Sciatic nerve (tissue), 2 donors: ENCODE measurements at regions not wholly inside any gene's neighbourhood (a gene's known extent, or its start where the extent isn't known, plus 50 kb on each side); places are given as distances from the start of the nearest gene placed in this dataset.
"Not testable (repeated sequence)": the region's sequence is repeated elsewhere in the genome, so short reads cannot be mapped to it uniquely, and the experiment has no call there.

Source experiments
- ATAC-seq: fragments of 200-7000 bp; cut with Tn5 transposase; one replicate; pipeline ENCODE4 v1.9.1; 2020; ENCODE audit warnings: mild to moderate bottlenecking, moderate library complexity
- DNase-seq: peaks from one replicate; pipeline ENCODE4 v3.0.0-alpha.2; 2020; ENCODE audit warnings: low spot score
- intact Hi-C: fragments of 100-400 bp; cut with DNase I; formaldehyde crosslinking; loops from one replicate; pipeline ENCODE4 v1.14.2; 2022
- donor health status: DM: no; HTN: no; CAD: no.
- donor health status: DM: no; HTN: no; CAD: no.

DNA sequence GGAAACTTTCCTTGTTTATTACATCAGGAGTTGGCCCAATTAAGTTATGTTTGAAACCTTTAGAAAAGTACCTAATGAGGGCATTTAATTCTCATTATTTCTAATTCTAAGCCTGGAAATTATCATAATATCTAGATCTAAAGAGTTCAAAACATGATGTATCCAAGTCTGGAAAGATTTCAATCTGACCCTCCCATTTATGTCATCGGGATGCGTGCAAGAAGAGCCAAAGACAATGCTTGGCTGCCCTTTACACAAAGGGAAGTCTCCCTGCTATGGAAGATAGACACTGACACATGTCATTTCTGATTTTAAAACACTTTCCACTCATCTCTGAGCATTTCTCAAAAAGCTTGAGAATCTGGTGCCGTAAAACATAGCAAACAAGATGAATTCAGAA is 222.4 kb downstream of the ANTXR2 start:
- intact Hi-C loops = no loop called here
- no peak for ATAC-seq

DNA sequence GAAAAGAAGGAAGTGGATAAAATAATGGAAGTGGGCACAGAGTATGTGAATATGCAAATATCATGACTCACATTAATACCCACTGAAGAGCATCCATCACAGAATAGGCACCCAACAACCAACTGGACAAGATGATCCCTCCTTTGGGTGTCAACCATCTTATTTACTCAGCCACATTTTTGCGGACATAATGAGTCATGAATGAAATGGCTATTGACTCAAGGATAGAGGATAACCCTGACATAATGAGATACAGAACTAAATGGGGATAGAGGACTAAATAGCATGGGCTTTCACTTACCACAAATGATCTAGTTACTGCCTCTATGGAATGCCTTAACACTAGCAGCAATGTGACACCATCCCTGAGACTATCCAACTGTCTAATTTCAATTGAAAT is 224.7 kb downstream of the ANTXR2 start:
- no peak for ATAC-seq

More for the DNA sequence above, 222.4 kb downstream of the ANTXR2 start:
- DNase-seq = no peak

DNA sequence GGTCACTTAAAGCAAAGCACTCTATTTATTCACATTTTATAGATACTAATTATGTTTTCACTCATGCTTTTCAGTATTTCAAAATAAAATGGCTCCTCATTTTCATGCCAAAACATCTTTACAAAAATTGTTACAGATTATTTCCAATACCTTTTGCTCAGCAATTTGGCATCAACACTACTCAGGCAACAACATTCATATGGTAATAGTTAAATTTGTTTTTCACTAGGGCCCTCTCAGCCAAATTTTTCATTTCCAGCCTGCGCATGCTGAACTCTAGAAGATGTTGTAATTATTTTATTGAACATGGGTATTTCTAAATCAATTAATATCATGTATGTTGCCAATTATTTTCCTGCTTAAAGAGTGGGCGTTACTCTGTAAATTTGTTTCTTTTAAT is 225.6 kb downstream of the ANTXR2 start:
- ATAC-seq (no peak), DNase-seq (no peak)
- intact Hi-C loops = no loop called here

More for the DNA sequence above, 224.7 kb downstream of the ANTXR2 start:
- intact Hi-C loops = no loop called here
- DNase-seq = no peak

DNA sequence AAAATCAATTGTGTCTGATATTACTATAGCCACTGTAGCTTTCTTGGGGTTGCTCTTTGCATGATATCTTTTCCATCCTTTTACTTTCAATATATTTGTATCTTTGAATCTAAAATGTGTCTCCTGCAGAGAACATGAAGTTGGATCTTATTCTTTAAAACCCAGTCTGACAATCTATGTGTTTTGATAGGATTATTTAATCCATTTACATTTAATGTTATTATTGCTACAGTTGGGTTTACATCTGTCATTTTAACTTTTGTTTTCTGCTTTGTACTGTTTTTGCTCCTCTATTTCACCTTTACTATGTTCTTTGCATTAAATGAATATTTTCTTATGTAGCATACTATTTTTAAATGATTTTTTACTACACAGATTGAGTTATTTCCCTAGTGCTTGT is 230.9 kb downstream of the ANTXR2 start:
- DNase-seq = no peak
- no peak for ATAC-seq
- intact Hi-C loops = no loop called here

DNA sequence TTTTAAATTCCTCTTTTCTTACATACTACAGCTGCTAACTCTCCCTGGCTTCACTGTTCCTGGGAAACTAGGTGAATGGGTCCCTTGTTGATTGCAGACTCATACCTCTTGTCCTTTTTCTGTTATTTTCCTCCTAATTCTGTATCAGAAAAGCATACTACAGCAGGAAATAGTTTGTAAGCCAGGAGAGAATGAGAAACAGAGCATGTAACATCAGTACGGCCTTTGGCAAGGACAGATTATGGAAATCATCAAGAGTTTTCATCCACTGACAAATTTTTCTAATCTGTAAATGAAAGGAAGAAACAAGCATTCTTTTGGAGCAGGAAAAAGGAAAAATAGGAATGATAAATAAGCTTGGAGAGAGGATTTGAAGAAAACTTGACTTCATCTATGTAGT is 239.2 kb downstream of the ANTXR2 start:
- DNase-seq (no peak), ATAC-seq (no peak)
- intact Hi-C loops = no loop called here

DNA sequence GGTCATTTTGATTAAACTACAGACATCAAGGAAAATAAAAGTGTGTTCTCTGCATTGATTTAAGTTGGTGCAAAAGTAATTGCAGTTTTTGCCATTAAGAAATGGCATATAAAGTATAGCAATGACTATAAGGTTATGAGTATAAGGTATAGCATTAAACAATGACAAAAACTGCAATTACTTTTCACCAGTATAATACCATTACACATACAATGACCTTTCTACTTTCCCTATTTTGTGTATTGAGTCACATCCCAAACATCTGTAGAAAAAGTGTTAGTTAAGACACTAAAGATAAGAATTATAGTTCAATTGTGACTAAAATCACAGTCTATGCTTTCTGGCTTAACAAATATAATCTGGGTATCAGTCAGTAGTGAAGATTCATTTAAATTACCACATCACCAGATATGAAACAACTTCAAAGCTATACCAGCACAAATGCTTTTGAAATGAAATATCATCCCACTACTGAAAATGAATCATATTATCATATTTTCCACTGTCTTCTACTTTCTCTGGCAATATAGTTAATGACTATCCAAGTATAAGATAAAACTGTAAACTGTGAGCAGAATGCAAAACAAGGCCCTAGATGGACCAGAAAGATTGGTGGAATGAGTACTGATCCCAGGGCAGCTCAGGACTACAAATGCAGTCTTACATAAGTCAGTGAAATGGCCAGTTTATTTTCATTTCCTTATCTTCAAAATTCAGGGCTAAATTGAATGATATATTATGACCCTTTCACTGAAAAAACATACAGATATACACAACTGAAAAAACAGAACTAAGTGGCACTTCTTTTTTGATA is 241.1 kb downstream of the ANTXR2 start:
- DNase-seq (no peak), ATAC-seq (no peak)

DNA sequence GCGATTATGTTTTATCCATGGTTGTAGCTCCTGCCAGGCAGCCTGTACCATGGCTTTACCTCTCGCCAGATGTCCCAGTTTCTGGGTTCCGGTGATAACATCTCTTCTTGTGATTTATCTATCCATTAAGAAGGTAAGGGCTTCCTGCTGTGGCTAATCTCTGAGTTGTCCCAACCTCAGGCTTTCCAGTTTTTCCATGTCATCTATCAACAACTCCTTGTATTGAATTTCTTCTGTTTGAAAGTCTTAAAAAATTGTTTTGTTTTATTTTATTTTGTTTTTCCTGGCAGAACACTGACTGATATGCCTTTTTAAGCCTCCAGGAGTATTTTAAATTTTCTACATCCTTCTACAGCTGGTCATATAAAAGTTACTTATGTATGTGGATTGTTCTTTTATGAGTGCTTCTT is 241.9 kb downstream of the ANTXR2 start:
- intact Hi-C loops = no loop called here
- no peak for ATAC-seq
- no peak for DNase-seq

More for the DNA sequence above, 241.1 kb downstream of the ANTXR2 start:
- intact Hi-C loops = no loop called here

DNA sequence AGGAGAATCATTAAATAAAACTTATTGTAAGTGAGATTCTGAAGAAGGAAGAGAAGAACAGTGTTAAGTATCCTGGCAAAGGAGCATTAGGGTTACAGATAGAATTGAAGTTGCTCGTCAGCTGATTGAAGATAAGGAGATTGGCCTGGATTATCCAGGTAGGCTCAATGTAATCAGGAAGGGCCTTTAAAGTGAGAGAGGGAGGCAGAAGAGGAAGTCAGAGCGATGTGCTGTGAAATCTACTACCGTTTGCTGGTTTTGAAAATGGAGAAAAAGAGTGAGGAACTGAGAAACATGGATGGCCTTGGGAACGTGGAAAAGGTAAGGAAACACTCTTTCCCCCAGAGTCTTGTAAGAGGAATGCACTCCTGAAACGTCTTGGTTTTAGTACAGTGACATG is 245.7 kb downstream of the ANTXR2 start:
- ATAC-seq = no peak
- intact Hi-C loops = no loop called here

DNA sequence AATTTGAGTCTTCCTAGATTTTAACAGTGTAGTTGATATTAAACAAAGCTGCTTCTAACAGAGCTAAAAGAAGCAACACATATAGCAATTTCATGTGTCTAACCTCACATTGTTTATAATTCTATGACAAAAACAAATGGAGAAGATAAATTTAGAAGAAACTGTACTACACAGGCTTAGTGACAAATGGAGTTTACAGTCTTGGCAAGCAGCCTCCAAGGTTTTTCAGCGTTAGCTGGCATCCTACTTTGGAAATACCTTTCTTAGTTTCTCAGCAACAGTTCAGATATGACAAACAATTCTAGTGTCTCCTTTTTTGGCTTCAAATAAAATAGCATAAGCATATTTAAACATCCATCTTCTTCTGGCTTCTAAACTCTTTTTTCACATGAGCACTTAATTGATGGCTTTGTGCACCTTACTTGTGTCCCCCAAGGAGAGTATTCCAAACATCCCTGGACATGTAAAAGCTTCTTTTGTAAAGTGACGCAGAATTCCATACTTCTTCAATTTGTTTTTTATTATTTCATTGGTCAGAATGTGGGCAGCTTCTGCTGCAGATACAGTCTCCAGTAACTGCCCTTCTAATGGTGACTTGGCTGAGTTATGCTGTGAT is 249.8 kb downstream of the ANTXR2 start:
- ATAC-seq (no peak), DNase-seq (no peak)
- intact Hi-C loops = no loop called here

More for the DNA sequence above, 245.7 kb downstream of the ANTXR2 start:
- no peak for DNase-seq

DNA sequence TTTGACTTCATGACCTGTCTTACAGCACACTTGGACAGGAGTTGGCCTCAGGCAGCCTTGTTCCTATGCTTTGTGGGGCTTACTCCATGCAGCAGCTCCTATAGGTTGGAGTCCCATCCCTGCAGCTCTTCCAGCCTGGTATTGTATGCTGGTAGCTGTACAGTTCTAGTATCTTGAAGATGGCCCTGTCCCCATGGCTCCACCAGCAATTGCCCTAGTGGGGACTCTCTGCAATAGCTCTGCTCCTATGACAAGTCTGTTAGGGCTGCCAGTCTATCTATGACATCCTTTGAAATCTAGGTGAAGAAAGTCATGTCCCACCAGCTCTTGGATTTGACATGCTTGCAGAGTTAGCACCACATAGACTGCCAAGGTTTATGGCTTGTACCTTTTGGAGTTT is 252.6 kb downstream of the ANTXR2 start:
- intact Hi-C loops = no loop called here
- ATAC-seq (no peak), DNase-seq (no peak)

DNA sequence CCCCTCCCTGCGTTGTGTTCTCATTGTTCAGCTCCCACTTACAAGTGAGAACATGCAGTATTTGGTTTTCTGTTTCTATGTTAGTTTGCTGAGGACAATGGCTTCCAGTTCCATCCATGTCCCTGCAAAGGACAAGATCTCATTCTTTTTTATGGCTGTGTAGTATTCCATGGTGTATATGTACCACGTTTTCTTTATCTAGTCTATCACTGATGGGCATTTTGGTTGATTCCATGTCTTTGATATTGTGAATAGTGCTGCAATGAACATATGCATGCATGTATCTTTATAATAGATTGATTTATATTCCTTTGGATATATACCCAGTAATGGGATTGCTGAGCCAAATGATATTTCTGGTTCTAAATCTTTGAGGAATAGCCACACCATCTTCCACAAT is 265.1 kb downstream of the ANTXR2 start:
- DNase-seq, ATAC-seq, intact Hi-C loops: not testable (repeated sequence)

DNA sequence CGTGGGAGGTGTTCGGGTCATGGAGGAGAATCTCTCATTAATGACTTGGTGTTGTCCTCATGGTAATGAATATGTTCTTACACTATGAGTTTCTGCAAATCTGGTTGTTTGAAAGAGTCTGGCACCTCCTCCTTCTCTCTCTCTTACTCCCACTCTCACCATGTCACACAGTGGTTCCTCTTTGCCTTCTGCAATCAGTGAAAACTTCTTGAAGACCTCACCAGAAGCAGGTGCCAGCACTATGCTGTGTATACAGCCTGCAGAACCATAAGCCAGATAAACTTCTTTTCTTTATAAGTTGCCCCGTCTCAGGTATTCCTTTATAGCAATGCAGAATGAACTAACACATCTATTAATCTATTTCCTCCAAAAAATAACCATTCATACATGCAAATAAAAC is 275.0 kb downstream of the ANTXR2 start:
- DNase-seq = no peak
- no peak for ATAC-seq
- intact Hi-C loops = no loop called here

DNA sequence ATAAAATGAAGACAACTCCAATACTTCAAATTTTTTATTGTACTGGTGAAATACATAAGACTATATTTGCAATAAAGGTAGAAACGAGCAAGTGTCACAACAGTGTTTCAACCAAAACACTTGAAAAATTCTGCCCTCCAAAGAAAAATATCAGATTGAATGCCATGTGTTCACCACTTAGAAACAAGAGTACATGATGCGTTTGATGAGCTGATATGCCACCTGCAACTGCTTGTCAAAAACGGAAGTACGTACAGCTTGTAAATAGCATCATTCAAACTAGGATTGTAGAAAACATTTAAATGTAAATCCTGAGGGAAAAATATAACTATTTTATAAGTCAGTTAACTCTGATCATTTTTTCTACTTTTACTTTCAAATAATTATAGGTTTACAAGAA is 276.1 kb downstream of the ANTXR2 start:
- no peak for DNase-seq
- no peak for ATAC-seq
- intact Hi-C loops = no loop called here

DNA sequence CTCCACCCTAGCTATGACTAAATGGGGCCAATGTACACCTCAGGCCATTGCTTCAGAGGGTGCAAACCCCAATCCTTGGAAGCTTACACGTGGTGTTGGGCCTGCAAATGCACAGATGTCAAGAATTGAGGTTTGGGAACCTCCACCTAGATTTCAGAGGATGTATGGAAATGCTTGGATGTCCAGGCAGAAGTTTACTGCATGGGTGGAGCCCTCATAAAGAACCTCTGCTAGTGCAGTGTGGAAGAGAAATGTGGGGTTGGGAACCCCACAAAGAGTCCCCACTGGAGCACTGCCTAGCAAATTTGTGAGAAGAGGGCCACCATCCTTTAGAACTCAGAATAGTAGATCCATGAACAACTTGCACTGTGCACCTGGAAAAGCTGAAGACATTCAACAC is 284.1 kb downstream of the ANTXR2 start:
- intact Hi-C loops = no loop called here
- ATAC-seq = no peak
- DNase-seq = no peak

DNA sequence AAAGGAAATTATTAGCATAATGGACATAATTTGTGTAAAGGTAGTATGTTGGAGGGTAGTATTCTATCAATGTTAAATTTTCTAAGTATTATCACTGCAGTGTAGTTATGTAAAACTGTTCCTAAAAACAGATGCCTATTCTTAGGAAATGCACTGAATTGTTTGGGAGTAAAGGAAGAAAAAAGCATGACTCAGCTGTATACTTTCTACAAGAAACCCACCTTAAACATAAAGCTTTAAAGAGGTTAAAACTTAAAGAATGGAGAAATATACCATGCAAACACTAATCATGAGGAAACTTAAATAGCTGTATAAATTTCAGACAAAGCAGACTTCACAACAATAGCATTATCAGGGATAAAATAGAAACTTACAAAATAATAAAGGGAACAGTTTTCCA is 292.9 kb downstream of the ANTXR2 start:
- DNase-seq = no peak
- ATAC-seq = no peak
- intact Hi-C loops = no loop called here

DNA sequence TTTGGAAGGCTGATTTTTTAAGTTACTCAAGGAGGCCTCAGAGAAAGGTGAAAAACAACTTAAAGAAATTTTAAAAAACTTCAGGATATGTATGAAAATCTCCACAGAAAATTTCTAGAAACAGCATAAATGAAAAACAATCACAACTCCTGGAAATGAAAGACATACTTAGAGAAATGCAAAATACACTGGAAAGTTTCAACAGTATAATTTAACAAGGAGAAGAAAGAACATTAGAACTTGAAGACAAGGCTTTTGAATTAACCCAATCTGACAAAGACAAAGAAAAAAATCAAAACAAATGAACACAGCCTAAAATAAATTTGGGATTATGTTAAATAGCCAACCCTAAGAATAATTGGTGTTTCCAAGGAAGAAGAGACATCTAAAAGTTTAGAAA is 300.5 kb downstream of the ANTXR2 start:
- no peak for DNase-seq
- no peak for ATAC-seq
- intact Hi-C loops = no loop called here

DNA sequence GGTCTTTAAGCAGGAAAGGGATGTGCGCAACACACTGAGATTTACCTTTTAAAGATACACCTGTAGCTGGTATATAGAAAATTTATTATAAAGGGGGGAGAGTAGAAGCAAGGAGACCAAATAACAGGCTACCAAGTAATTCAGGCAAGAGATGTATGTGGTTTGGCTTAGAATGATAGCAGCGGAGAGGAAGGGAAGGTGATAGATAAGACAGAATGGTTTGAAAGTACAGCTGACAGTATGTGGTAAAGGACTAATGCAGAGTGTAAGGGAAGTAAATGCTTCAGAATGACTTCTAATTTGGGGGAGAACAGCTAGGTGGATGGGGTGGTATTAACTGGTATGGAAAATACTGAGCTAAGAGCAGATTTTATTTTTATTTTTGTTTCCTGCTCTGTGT is 308.9 kb downstream of the ANTXR2 start:
- intact Hi-C loops = no loop called here
- DNase-seq (no peak), ATAC-seq (no peak)

DNA sequence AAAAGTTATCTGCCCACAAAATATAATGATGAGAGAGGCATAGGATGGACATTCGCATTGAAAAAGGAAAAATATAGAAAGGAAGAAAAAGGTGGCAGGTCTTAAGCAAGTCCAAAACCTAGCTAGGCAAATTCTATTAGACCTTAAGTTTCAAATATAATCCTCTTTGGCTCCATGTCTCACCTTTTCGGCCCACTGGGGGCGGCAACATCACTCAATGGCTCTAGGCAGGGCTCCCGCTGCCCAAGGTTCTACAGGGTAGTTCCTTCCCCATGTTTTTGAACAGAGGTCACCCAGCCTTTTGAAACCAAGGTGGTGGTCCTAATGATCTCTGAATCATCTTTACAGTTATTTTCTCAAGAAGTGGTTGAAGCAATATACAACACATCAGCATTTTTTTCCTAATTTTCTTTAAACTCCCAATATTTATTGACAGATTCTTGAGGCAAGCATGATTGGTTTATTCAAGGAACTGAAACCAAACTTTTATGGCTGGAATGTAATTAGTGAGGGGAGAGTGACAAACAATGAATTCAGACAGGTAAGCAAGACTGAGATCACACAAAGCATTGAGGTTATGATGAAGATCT is 309.4 kb downstream of the ANTXR2 start:
- ATAC-seq = no peak
- intact Hi-C loops = no loop called here
- DNase-seq = no peak

DNA sequence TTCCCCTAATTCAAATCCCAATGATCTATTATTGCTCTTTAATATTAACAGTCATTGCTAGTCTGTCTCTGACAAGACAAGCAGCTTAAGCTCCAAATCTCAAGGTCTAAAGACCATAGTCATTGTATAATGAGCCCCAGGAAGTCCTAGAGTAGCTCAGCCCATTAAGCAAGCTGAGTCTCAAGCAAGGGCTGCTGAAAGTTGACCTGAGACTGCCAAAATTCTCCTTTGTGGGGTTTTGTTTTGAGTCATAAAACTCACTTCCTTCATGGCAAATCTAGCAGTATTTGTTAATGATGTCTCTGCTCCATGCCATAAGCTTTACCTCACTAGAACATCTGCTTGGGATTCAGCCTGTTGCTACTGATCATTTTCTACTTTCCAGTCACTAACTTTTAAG is 313.2 kb downstream of the ANTXR2 start:
- intact Hi-C loops = no loop called here
- DNase-seq = no peak
- ATAC-seq = no peak

DNA sequence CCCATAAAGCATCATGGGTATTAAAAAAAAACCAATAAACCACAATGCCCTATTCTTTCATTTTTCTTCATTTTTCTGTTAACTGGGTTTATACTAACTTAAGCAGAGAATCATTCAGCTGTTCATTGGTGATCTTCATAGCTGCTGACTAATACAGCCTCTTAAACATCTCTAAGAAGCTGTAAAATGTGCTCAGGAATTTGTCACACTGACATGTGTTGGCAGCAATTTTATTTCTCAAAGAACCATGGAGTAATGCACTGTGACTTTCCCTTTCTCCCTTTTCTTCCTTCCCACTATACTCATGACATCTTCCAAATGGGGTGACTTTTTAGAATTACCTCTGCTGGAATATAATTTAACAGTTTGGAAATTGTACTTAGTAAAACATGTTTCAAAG is 315.4 kb downstream of the ANTXR2 start:
- no peak for ATAC-seq
- intact Hi-C loops = no loop called here
- no peak for DNase-seq
